ENCODE measurements at regions not wholly inside any gene's neighbourhood (a gene's known extent, or its start where the extent isn't known, plus 50 kb on each side); places are given as distances from the start of the nearest gene placed in this dataset.

DNA sequence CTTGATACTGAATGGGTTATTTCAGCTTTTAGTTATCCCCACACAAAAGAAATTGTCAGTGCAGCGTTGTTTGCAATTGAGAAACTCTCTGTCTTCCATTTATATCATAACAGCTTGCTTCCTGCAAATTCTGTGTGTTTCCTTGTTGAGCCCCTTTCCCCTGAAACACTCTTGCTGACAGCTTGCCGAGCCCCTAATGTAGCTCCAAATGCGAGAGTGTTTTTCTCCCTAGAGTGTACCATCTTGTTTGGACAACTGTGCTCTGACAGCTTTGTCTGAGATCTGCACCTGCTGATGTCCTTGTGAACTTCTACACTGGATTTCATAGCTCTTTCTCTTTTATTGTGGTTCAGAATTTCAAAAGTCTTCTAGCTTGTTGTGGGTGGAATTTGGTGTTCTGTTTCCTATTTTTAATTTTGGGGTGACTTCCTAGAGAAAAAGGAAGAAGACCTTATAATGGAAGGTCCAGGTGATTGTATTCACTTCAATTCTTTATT lies 343.5 kb downstream of the PDCD6IP start:
- no peaks in the 10 kb centered on the region for H3K27me3 ChIP-seq
- no peaks in the 10 kb centered on the region for H3K4me1 ChIP-seq
- TF ChIP-seq CTCF (IDR thresholded peaks at IDR 0.05) = no peak
- no peak for TF ChIP-seq POLR2A (IDR thresholded peaks at IDR 0.05)
- H3K9me3 ChIP-seq = no peaks in the 10 kb centered on the region
- H3K4me3 ChIP-seq = no peak overlapping the region
- no peak for DNase-seq
- H3K36me3 ChIP-seq = no peaks in the 10 kb centered on the region
- H3K27ac ChIP-seq = no peak overlapping the region

- H3K27me3 ChIP-seq = no peaks in the 10 kb centered on the region
- DNase-seq = no peak
- no peak overlapping the region for H3K27ac ChIP-seq
Measured at GRCh38 chr3:34145796-34146195, 347.4 kb downstream of the PDCD6IP start.

GRCh38 chr3:34146596-34146995 lies 348.2 kb downstream of the PDCD6IP start:
- no peak for TF ChIP-seq CTCF (IDR thresholded peaks at IDR 0.05)
- TF ChIP-seq POLR2A (IDR thresholded peaks at IDR 0.05) = no peak
- Histone ChIP-seq H3K36me3 (no peaks in the 10 kb centered on the region), H3K27me3 (no peaks in the 10 kb centered on the region), H3K9me3 (no peaks in the 10 kb centered on the region), H3K4me1 (no peaks in the 10 kb centered on the region), H3K27ac (no peak overlapping the region), H3K4me3 (no peak overlapping the region)
- no peak for DNase-seq

More at GRCh38 chr3:34145796-34146195, 347.4 kb downstream of the PDCD6IP start:
- Histone ChIP-seq H3K9me3 (no peaks in the 10 kb centered on the region), H3K36me3 (no peaks in the 10 kb centered on the region), H3K4me3 (no peak overlapping the region), H3K4me1 (no peaks in the 10 kb centered on the region)
- no peak for TF ChIP-seq POLR2A (IDR thresholded peaks at IDR 0.05)
- TF ChIP-seq CTCF (IDR thresholded peaks at IDR 0.05) = no peak

DNA sequence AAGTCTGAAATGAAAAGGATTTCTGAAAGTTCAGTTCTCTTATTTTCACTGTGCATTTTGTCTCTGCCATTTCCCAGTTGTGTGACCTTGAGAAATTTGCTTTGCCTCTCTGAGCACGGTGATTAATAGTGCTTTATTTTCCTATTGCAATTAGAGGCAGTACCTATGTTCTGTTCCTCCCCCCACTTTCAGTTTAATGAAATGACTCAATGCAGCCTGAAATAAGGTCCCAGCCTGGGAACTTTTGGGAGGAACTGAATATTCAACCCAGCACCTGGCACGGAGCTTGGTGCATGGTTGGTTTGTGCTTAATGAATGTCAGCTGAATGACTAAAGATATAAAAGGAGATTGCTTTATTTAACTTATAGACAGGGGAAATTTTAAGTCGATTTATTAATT lies 352.6 kb downstream of the PDCD6IP start:
- no peaks in the 10 kb centered on the region for H3K4me1 ChIP-seq
- H3K4me3 ChIP-seq = no peak overlapping the region
- no peaks in the 10 kb centered on the region for H3K36me3 ChIP-seq
- H3K9me3 ChIP-seq = no peaks in the 10 kb centered on the region
- no peaks in the 10 kb centered on the region for H3K27me3 ChIP-seq
- no peak for TF ChIP-seq POLR2A (IDR thresholded peaks at IDR 0.05)
- TF ChIP-seq CTCF (IDR thresholded peaks at IDR 0.05) = no peak
- no peak for DNase-seq
- no peak overlapping the region for H3K27ac ChIP-seq

- H3K36me3 ChIP-seq = no peaks in the 10 kb centered on the region
- no peak for DNase-seq
- no peak for TF ChIP-seq CTCF (IDR thresholded peaks at IDR 0.05)
- TF ChIP-seq POLR2A (IDR thresholded peaks at IDR 0.05) = no peak
- no peaks in the 10 kb centered on the region for H3K9me3 ChIP-seq
- H3K4me3 ChIP-seq = no peak overlapping the region
- no peak overlapping the region for H3K27ac ChIP-seq
- no peaks in the 10 kb centered on the region for H3K4me1 ChIP-seq
- no peaks in the 10 kb centered on the region for H3K27me3 ChIP-seq
Measured at GRCh38 chr3:34152656-34153055, 354.2 kb downstream of the PDCD6IP start.

DNA sequence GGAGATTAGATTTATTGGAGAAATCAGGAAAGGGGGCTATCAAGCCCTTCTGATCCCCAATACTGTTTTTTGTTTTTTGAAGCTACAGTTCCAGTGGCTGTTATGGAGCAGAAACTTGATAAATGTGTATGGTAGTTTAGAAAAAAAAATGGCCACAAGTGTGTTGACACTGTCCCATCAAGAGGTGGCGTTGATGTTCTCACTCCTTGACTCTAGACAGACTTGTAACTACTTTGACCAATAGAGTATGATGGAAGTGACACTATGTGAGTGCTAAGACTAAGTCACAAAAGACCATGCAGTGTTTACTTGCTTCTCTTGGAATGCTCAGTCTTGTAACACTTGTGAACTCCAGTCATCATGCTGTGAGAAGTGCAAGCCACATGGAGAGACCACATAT lies 356.7 kb downstream of the PDCD6IP start:
- no peak overlapping the region for H3K4me3 ChIP-seq
- no peaks in the 10 kb centered on the region for H3K9me3 ChIP-seq
- no peaks in the 10 kb centered on the region for H3K36me3 ChIP-seq
- H3K27ac ChIP-seq = no peak overlapping the region
- TF ChIP-seq POLR2A (IDR thresholded peaks at IDR 0.05) (no peak), CTCF (IDR thresholded peaks at IDR 0.05) (no peak)
- DNase-seq = no peak
- no peaks in the 10 kb centered on the region for H3K27me3 ChIP-seq
- no peaks in the 10 kb centered on the region for H3K4me1 ChIP-seq

Measured in Peyer's patch (tissue), 4 donors.